Renal cortical epithelial cell (primary cell): ENCODE measurements at regions not wholly inside any gene's neighbourhood (a gene's known extent, or its start where the extent isn't known, plus 50 kb on each side); places are given as distances from the start of the nearest gene placed in this dataset.
"Not testable (repeated sequence)": the region's sequence is repeated elsewhere in the genome, so short reads cannot be mapped to it uniquely, and the experiment has no call there.

Experiments used
- DNase-seq: peaks from one replicate; pipeline ENCODE4 v3.0.0-alpha.2; 2011; ENCODE audit warnings: low read depth

DNA sequence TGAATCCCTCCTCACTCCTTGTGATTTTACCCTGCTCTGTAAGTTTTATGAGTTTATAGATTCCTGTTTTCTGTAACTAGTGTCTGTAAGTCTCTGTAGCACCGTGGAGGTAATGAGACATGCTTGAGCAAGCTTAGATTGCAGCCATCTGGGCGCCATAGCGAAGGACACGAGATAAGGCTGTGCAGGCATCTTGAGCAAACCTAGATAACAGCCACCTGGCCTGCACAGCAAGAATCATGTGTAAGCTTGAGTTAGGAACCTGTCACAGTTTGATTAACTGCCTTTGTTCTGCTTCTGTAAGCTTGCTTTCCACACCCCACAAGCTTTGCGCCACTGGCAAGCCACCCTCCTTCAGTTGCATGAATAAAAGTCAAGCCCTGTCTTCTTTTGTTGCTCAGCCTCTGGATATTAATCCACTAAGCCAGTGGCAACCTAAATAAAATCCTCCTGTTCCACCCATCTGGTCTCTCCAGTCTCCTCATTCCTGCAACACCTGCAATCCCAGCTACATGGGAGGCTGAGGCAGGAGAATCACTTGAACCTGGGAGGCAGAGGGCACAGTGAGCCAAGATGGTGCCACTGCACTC is 270.6 kb upstream of the RGPD4 start:
- DNase-seq: no peak

DNA sequence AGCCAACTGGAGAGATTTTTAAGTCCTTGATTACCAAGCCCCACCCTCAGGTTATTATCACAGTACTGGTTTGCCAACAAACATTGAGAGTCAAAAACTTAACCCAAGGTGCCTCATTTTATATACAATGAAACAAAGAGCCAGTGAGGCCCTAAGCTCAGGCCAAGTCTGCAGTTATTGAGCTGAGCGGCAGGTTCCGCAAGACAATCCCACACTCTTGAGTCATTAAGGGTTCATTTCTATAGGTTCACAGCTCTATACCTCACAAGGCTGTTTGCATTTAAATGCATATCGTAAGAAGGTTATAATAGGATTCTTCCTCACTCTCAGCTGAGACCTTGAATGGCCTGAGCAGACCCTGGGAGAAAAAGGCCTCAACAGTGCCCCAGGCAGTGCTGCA is 268.4 kb upstream of the RGPD4 start:
- no peak for DNase-seq

DNA sequence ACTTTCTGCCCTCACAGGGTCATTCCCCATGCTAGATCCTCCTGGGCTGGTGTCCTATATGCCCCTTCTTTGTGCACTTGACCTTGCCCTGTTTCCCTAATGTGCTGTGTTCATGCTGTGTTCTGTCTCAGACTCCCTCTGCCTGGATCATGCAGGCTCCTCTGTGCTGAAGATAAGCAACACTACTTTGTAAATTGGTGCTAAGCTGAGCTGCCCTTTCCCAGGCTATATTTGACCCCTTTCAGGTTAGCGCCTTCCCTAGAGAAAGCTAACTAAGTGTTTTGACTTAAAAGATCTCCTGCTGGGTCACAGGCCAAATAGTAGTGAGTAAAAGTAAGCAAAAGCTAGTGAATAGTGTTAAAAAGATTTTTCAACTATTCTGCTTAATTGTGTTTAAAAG is 257.2 kb upstream of the RGPD4 start:
- DNase-seq: peak; percentile 68

DNA sequence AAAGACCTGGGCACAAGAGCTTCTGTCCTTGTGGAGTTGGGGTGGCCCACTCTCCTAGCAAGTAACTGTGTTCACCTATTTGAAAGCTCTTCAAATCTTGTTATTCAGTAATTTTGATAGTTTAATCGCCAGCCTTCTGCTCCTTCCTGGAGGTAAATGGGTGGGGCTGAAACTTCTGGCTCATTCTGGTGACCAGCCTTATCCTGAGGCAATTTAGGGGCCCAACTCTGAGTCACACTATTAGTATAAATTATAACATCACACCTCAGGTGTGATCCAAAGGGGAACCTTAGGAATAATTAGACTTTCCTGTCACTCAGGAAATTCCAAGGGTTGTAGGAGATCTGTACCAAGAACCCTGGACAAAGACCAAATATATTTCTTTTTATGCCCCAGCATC is 255.8 kb upstream of the RGPD4 start:
- peak; percentile 73 for DNase-seq

DNA sequence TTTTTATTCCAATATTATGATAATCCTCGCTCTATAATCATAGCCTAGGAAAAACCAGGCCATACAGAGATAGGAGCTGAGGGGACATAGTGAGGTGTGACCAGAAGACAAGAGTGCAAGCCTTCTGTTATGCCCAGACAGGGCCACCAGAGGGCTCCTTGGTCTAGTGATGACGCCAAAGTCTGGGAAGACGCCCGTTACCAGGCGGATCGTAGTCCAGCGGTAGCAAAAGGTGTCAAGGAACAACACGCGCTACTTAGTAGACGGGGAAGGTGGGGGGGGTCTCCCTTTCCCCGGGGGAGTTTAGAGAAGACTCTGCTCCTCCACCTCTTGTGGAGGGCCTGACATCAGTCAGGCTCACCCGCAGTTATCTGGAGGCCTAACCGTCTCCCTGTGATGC is 253.8 kb upstream of the RGPD4 start:
- not testable (repeated sequence) for DNase-seq

DNA sequence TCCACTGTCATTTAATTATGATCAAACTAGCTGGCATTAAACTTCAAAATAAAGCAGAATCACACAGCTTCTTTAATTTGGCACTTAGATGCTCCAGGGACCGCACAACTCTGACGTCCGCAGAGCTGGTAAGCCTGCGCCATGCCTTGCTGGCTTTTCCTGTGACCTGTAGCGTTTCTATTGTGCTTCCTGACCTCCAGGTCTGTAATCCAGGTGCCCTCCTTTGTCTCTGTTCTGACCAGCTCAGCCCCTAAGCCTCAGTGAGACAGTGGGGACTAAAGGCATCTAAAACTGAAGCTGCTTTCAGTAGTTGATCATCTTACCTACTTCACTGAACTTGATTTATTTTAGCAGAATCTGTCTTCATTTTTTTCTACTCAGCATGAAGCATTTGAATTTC is 249.7 kb upstream of the RGPD4 start:
- DNase-seq: no peak

DNA sequence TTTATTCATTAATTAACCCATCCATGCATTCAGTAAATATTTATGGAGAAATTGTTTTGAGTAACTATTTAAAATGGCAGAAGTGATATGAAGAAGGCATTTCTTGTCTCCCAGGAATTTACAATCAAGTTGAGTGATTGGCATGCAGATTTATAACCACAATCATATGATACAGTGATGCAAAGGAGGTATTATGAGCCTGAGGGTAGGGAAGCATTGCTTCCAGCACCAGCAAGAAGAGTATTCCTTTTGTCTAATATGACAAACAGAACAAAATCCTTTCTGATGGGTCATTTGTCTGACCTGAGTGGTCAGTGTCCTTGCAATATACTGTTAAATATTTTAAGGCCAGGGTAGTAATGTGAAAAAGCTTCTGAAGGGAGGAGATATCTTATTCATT is 244.2 kb upstream of the RGPD4 start:
- no peak for DNase-seq

DNA sequence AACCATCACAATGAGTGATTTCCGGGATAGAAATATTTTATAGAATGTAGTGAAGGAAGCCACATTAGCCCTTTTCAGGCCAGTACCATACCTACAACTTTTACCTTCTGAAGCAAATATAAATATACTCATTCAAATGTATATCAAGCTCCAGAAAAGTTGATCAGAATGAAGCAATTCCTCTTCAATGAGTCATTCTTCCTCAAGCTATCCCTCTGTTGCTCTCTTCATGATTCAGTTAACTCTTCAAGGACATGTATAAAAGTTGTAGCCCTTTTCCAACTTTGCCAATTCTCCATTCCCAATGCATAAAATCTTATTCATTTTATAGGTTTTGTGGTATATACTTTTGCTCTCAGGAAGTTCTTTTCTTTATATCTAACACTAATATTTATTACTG is 242.1 kb upstream of the RGPD4 start:
- DNase-seq: peak; percentile 69

GRCh38 chr2:107585851-107586250 is 240.8 kb upstream of the RGPD4 start:
- peak; percentile 66 for DNase-seq

GRCh38 chr2:107588181-107588580 is 238.5 kb upstream of the RGPD4 start:
- no peak for DNase-seq

DNA sequence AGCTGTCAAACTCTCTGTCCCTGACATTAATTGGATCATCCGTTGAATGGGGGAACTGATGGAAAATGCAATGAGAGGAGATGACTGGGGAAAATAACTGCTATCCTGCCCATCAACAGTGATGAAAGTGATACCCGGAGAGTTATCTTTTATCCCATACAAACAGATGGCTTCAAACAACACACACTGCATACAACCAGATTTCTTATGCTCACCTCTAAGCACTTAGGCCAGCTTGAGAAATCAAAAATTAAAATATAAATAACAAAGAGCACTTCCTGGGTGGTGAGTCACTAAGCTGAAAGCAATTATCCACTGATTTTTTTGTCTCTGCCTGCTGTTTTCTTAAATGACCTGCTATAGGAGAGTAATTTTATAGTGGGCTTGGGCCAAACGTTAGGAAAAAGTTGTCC is 237.6 kb upstream of the RGPD4 start:
- peak; percentile 71 for DNase-seq

GRCh38 chr2:107591561-107592279 is 235.0 kb upstream of the RGPD4 start:
- peak; percentile 45 for DNase-seq

GRCh38 chr2:107592280-107592624 is 234.4 kb upstream of the RGPD4 start:
- no peak for DNase-seq

- no peak for DNase-seq
Measured at GRCh38 chr2:107595285-107595684, 231.4 kb upstream of the RGPD4 start.

DNA sequence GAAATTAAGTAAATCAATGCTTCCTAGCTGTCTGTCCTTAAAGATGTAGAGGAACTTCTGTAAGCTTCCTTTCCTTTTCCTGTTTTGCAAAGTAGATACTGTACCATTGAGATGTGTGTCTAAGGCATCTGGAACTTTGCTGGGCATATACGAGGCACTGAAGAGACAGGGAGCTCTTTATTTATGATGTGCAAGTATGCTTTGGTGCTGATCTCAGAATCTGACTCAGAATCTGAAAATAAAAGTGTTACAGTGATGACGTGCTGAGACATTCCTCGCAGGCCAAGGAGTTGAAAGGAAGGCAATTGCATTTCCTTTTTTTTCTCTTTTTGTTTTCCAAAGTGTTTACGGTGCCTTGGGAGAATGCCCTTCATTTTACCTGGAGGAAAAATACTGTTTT is 230.9 kb upstream of the RGPD4 start:
- peak; percentile 39 for DNase-seq

GRCh38 chr2:107597507-107597906 is 229.2 kb upstream of the RGPD4 start:
- DNase-seq: peak; percentile 31

DNA sequence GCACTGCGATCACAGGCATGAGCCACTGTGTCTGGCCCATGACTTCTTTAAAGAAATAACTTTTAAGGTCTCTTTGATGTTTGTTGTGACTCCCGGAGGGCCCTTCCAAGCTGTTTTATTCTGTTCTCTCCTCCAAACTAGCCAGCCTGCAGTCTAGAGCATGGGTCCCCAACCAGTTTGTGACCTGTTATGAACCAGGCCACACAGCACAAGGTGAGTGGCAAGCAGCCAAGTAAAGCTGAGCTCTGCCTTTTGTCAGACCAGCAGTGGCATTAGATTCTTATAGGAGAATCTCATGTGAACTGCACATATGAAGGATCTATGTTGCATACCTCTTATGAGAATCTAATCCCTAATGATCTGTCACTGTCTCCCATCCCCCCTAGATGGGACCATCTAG is 223.9 kb upstream of the RGPD4 start:
- no peak for DNase-seq

GRCh38 chr2:107607054-107607453 is 219.6 kb upstream of the RGPD4 start:
- DNase-seq: peak; percentile 23

DNA sequence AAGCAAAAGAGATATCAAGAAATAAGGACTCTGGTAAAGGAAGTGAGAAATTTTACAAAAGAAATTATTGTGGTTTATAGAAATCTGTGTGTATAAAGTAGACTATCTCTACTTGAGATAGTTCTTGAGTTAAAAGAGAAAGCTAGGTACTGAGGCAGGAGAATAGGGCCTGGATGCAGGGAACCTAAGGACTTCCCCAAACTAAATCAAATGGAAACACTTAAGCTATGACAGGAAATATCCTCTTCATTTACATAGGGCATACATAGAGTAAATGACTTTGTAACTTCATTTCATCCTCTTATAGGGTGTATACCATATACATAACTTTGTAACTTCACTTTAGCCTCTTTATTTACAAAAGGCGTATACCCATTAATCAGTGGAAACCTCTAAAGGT is 219.2 kb upstream of the RGPD4 start:
- no peak for DNase-seq

- no peak for DNase-seq
Measured at GRCh38 chr2:107615039-107615438, 211.7 kb upstream of the RGPD4 start.

DNA sequence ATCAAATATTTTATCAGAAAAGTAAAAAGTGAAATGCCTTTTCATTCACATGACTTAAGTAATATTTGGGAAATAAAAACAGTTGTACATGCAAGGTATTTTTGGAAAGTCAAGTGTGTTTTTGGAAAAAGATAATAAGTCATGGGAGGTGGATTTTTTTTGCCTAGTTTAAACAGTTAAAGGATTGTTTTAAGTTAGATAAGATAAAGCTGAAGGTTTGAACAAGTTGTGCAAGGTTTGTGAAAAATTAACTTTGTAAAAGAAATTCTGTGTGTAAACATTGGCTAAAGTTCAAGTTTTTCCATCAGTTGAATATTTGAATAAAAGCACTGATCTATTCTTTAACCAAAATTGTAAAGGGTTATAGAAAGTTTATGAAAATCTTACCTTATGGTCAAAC is 207.9 kb upstream of the RGPD4 start:
- DNase-seq: no peak

DNA sequence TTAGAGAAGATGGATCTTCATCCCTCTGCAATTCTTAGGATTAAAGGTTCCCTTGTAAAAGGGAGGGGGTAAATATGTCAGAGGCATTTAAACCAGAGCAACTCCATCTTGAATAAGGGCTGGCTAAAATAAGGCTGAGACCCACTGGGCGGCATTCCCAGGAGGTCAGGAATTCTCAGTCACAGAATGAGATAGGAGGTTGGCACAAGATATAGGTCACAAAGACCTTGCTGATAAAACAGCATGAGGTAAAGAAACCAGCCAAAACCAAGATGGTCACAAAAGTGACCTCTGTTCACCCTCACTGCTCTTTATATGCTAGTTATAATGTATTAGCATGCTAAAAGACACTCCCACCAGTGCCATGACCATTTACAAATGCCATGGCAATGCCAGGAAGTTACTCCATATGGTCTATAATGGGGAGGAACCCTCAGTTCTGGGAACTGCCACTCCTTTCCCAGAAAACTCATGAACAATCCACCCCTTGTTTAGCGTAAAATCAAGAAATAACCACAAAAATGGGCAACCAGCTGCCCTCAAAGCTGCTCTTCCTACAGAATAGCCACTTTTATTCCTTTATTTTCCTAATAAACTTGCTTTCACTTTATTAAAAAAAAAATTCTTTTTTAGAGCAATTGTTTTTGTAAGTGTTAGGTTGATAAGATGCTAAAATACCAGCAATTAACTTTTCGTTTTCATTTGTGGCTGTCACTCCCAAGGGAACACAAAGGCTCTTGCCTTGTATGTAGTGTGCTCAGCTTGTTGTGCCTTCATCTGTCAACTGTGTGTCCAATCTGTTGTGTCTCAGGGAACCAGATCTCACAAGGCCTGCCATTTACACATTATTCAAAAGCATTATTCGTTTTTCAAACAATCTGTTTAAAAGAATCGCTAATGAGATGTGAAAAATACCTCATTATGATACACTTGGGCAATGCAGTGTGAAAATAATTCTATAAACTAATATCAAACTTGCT is 205.2 kb upstream of the RGPD4 start:
- DNase-seq: no peak
